GM12864 (cell line): ENCODE measurements at regions not wholly inside any gene's neighbourhood (a gene's known extent, or its start where the extent isn't known, plus 50 kb on each side); places are given as distances from the start of the nearest gene placed in this dataset.

Experiments used
- DNase-seq: peaks from one replicate; pipeline ENCODE4 v3.0.0-alpha.2; 2011; ENCODE audit warnings: low read depth
- H3K4me3 ChIP-seq: 2 replicates; pipeline ENCODE4 v1.5.1; 2011; ENCODE audit warnings: mild to moderate bottlenecking, low read depth, low read length, control low read depth
- TF ChIP-seq, protein P1 (sequence below): IDR thresholded peaks from 2 replicates; pipeline ENCODE4 v1.5.1; 2011; ENCODE audit warnings: low read depth, mild to moderate bottlenecking, moderate library complexity, low read length, control low read depth, inconsistent platforms; ENCODE audit errors: missing control alignments

- TF ChIP-seq, protein P1, sequence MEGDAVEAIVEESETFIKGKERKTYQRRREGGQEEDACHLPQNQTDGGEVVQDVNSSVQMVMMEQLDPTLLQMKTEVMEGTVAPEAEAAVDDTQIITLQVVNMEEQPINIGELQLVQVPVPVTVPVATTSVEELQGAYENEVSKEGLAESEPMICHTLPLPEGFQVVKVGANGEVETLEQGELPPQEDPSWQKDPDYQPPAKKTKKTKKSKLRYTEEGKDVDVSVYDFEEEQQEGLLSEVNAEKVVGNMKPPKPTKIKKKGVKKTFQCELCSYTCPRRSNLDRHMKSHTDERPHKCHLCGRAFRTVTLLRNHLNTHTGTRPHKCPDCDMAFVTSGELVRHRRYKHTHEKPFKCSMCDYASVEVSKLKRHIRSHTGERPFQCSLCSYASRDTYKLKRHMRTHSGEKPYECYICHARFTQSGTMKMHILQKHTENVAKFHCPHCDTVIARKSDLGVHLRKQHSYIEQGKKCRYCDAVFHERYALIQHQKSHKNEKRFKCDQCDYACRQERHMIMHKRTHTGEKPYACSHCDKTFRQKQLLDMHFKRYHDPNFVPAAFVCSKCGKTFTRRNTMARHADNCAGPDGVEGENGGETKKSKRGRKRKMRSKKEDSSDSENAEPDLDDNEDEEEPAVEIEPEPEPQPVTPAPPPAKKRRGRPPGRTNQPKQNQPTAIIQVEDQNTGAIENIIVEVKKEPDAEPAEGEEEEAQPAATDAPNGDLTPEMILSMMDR: no peak
- no peak for DNase-seq
- H3K4me3 ChIP-seq: no peak overlapping the region
Measured at GRCh38 chrX:104359124-104359523, 104.4 kb upstream of the ESX1 start.

- no peak for DNase-seq
Measured at GRCh38 chrX:104351173-104351769, 96.5 kb upstream of the ESX1 start.

DNA sequence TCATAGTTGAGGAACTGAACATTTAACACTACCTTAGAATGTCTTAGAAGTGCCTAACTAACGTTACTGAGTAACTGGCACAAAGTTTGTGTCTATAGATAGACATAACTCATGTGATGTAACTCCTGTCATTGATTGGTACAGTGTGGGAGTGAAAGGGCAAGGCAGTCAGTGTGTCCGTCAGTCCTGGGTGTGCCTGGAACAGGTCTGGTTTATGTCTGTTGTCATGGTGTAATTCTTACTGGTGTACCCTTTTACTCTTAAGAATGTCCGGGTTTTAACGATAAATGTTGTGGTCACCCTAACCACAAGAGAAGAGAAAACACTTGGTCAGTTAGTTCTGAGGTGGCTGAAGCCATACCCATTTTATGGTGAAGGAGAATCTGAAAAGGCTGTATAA is 93.1 kb upstream of the ESX1 start:
- no peak overlapping the region for H3K4me3 ChIP-seq
- DNase-seq: no peak
- TF ChIP-seq, protein P1: no peak

More at GRCh38 chrX:104351173-104351769, 96.5 kb upstream of the ESX1 start:
- TF ChIP-seq, protein P1: no peak
- H3K4me3 ChIP-seq: no peak overlapping the region

DNA sequence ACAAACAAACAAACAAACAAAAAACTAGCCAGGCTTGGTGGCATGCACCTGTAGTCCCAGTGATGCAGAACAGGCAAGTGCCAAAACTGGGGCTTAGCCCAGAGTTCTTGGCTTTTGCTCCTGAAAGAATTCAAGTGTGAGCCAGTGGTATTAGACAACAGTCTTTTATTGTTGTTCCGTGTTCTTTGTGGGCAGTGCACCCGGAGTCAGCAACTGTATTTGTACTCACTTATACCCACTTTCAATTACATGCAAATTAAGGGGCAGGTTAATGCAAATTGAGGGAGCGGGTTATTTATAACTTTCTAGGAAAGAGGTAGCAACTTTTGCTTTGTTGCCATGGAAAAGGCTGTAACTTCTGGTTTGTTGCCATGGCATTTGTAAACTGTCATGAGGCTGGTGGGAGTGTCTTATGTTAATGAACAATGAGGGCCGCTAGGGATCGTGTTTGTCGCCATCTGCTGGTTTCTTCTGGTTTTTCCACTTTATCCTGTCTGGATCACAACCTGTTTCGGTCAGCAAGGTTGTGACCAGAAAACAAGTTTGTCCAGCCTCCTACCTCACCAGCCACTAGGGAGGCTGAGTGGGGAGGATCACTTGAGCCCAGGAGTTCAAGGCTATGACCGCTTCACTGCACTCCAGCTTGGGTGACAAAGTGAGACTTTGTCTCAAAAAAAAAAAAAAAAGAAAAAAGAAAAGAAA is 88.8 kb upstream of the ESX1 start:
- H3K4me3 ChIP-seq: no peak overlapping the region
- DNase-seq: no peak
- TF ChIP-seq, protein P1: peak; percentile 56

DNA sequence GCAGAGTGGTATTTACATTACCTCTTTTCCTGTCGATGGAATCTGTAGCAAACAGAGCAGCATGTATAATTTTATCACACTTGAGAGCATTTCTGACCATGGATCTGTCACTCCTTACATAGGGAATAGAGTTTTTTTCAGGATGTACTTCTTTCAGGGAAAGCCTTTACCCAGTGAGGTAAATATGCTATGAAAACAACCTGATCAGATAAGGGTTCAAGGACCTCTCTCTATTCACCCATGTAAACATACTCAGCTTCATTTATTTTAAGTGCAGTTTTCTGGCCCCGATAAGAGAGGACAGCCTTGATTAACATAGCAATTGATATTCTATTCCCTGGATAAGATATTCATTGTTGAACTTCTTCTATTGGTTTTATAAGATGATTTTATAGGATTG is 87.3 kb upstream of the ESX1 start:
- H3K4me3 ChIP-seq: no peak overlapping the region
- DNase-seq: no peak
- TF ChIP-seq, protein P1: no peak

- DNase-seq: no peak
- no peak overlapping the region for H3K4me3 ChIP-seq
- TF ChIP-seq, protein P1: no peak
Measured at GRCh38 chrX:104335756-104336155, 81.0 kb upstream of the ESX1 start.

DNA sequence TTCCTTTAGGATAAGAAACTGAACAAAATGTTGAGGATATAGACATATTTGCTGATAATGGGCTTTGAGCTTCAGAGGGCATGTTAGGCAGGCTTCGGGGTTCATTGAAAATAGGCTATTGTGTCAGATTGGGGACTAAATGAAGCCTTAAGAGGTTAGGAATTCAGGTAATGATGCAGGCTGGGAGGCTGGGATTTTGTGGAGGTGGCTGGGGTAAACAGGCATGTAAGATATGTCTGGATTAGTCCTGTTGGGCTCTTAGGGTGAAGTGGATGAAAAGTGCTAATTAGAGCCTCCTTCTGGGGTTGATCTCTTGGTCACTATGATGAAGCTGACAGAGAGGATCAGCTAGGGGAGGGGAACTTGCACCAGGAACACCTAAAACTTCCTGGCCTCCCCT is 80.2 kb upstream of the ESX1 start:
- TF ChIP-seq, protein P1: no peak
- DNase-seq: no peak
- H3K4me3 ChIP-seq: no peak overlapping the region
